ENCODE measurements at regions not wholly inside any gene's neighbourhood (a gene's known extent, or its start where the extent isn't known, plus 50 kb on each side); places are given as distances from the start of the nearest gene placed in this dataset.

- Mint-ChIP-seq H3K27me3 (ENCODE audit: unreplicated experiment) (peaks cover 24% of the 10 kb centered on the region), H3K4me3 (ENCODE audit: unreplicated experiment) (no peak overlapping the region), H3K36me3 (ENCODE audit: unreplicated experiment) (no peaks in the 10 kb centered on the region), H3K27ac (ENCODE audit: unreplicated experiment) (no peak overlapping the region), H3K4me1 (ENCODE audit: unreplicated experiment) (no peaks in the 10 kb centered on the region), H3K9me3 (ENCODE audit: unreplicated experiment) (no peaks in the 10 kb centered on the region)
- no peak for DNase-seq (ENCODE audit: extremely low spot score, unreplicated experiment)
- no peak for TF ChIP-seq CTCF (IDR thresholded peaks at IDR 0.05)
Observed at GRCh38 chr2:57821088-57821487, 225.5 kb upstream of the VRK2 start.

DNA sequence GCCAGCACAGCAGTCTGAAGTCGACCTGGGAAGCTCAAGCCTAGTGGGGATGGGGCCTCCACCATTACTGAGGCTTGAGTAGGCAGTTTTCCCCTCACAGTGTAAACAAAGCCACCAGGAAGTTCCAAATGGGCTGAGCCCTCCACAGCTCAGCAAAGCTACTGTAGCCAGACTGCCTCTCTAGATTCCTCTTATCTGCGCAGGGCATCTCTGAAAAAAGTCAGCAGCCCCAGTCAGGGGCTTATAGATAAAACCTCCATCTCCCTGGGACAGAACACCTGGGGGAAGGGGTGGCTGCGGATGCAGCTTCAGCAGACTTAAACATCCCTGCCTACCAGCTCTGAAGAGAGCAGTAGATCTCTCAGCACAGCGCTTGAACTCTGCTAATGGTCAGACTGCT, 218.4 kb upstream of the VRK2 start:
- no peak for DNase-seq (ENCODE audit: extremely low spot score, unreplicated experiment)
- Mint-ChIP-seq H3K4me1 (ENCODE audit: unreplicated experiment) (no peaks in the 10 kb centered on the region), H3K36me3 (ENCODE audit: unreplicated experiment) (no peaks in the 10 kb centered on the region), H3K27me3 (ENCODE audit: unreplicated experiment) (peaks cover 19% of the 10 kb centered on the region), H3K9me3 (ENCODE audit: unreplicated experiment) (peaks cover 20% of the 10 kb centered on the region), H3K4me3 (ENCODE audit: unreplicated experiment) (no peak overlapping the region), H3K27ac (ENCODE audit: unreplicated experiment) (no peak overlapping the region)
- TF ChIP-seq CTCF (IDR thresholded peaks at IDR 0.05), result no peak

GRCh38 chr2:57834666-57835065, 211.9 kb upstream of the VRK2 start:
- Mint-ChIP-seq H3K9me3 (ENCODE audit: unreplicated experiment) (peaks cover 8% of the 10 kb centered on the region), H3K4me1 (ENCODE audit: unreplicated experiment) (no peaks in the 10 kb centered on the region), H3K27ac (ENCODE audit: unreplicated experiment) (no peak overlapping the region), H3K36me3 (ENCODE audit: unreplicated experiment) (no peaks in the 10 kb centered on the region), H3K27me3 (ENCODE audit: unreplicated experiment) (peaks cover 24% of the 10 kb centered on the region), H3K4me3 (ENCODE audit: unreplicated experiment) (no peak overlapping the region)
- no peak for DNase-seq (ENCODE audit: extremely low spot score, unreplicated experiment)
- TF ChIP-seq CTCF (IDR thresholded peaks at IDR 0.05), result no peak

GRCh38 chr2:57842531-57842930, 204.1 kb upstream of the VRK2 start:
- no peak for DNase-seq (ENCODE audit: extremely low spot score, unreplicated experiment)
- TF ChIP-seq CTCF (IDR thresholded peaks at IDR 0.05), result no peak
- H3K27ac Mint-ChIP-seq (ENCODE audit: unreplicated experiment), result no peak overlapping the region
- H3K9me3 Mint-ChIP-seq (ENCODE audit: unreplicated experiment), result peaks cover 3% of the 10 kb centered on the region
- no peak overlapping the region for H3K4me3 Mint-ChIP-seq (ENCODE audit: unreplicated experiment)
- H3K27me3 Mint-ChIP-seq (ENCODE audit: unreplicated experiment), result peaks cover 37% of the 10 kb centered on the region
- no peaks in the 10 kb centered on the region for H3K36me3 Mint-ChIP-seq (ENCODE audit: unreplicated experiment)
- H3K4me1 Mint-ChIP-seq (ENCODE audit: unreplicated experiment), result no peaks in the 10 kb centered on the region

GRCh38 chr2:57843158-57843557, 203.4 kb upstream of the VRK2 start:
- H3K27me3 Mint-ChIP-seq (ENCODE audit: unreplicated experiment), result peaks cover 36% of the 10 kb centered on the region
- no peak for DNase-seq (ENCODE audit: extremely low spot score, unreplicated experiment)
- no peak overlapping the region for H3K4me3 Mint-ChIP-seq (ENCODE audit: unreplicated experiment)
- TF ChIP-seq CTCF (IDR thresholded peaks at IDR 0.05), result no peak
- no peaks in the 10 kb centered on the region for H3K4me1 Mint-ChIP-seq (ENCODE audit: unreplicated experiment)
- H3K36me3 Mint-ChIP-seq (ENCODE audit: unreplicated experiment), result no peaks in the 10 kb centered on the region
- H3K9me3 Mint-ChIP-seq (ENCODE audit: unreplicated experiment), result peaks cover 3% of the 10 kb centered on the region
- no peak overlapping the region for H3K27ac Mint-ChIP-seq (ENCODE audit: unreplicated experiment)
